K562 (cell line): ENCODE measurements at regions not wholly inside any gene's neighbourhood (a gene's known extent, or its start where the extent isn't known, plus 50 kb on each side); places are given as distances from the start of the nearest gene placed in this dataset.
A peak's percentile ranks its signal among the peaks of the same experiment; 100 is the strongest.

Source experiments
- ATAC-seq: fragments of 200-7000 bp; cut with Tn5 transposase; 3 replicates; pipeline ENCODE4 v1.9.1; 2020; ENCODE audit warnings: moderate library complexity
- BruUV-seq: library from RNA; stranded (reverse); fragments of 400-500 nt; replicated peaks from 2 replicates; lab custom pipeline; 2021; lab: Mats Ljungman, UMichigan
- CTCF ChIA-PET: fragments of 300-600 bp; formaldehyde crosslinking; extraction: SDS; loops from one replicate; lab custom pipeline; 2021; ENCODE audit warnings: low intra/inter-chr PET ratio; lab: Yijun Ruan, JAX
- POLR2A ChIA-PET: fragments of 300-600, 350-650 bp; sonication (Branson Sonifier 250); formaldehyde crosslinking; extraction: SDS; loops from one replicate; lab custom pipeline; 2021; ENCODE audit warnings: antibody characterized with exemption, inconsistent platforms; lab: Yijun Ruan, JAX
- DNase-seq, 4 experiments: peaks; one replicate each; pipeline versions ENCODE4 v3.0.0 to v3.0.0-alpha.2; 2011 to 2018; ENCODE audit warnings: low spot score in 3 of 4, mixed read lengths in 3 of 4; ENCODE audit errors: extremely low read depth in 1 of 4
- FAIRE-seq: peaks from 2 replicates; lab custom pipeline; 2011; peaks lifted over from hg19 to GRCh38; lab: Jason Lieb, UNC
- H2AFZ ChIP-seq: 2 replicates; pipeline ENCODE4 v1.6.0; 2011; ENCODE audit warnings: low read depth, low read length, control low read depth, inconsistent platforms
- H3K27ac ChIP-seq: fragments of 200-600 bp; 3 replicates; pipeline ENCODE4 v1.8.0; 2011; ENCODE audit warnings: low read depth, mild to moderate bottlenecking, control low read depth, inconsistent platforms, low read length, moderate library complexity, mixed read lengths; ENCODE audit errors: extremely low read depth
- H3K27me3 ChIP-seq, 2 experiments: fragments of 300-600 bp in 1 of 2; 2 replicates in 1 of 2; 3 replicates in 1 of 2; pipeline versions ENCODE4 v1.6.0 to v1.8.0; 2011; ENCODE audit warnings: inconsistent platforms in 2 of 2, low read length in 2 of 2, mild to moderate bottlenecking in 1 of 2, mixed read lengths in 1 of 2, moderate library complexity in 1 of 2; ENCODE audit not compliant: control insufficient read depth in 2 of 2, insufficient read depth in 2 of 2
- H3K36me3 ChIP-seq: fragments of 300-600 bp; 3 replicates; pipeline ENCODE4 v1.8.0; 2011; ENCODE audit warnings: mild to moderate bottlenecking, low read length, inconsistent platforms; ENCODE audit not compliant: control insufficient read depth, insufficient read depth
- H3K4me1 ChIP-seq, 2 experiments: fragments of 200-600 bp in 1 of 2; replicated peaks in 1 of 2; 2 replicates in 1 of 2; 3 replicates in 1 of 2; pipeline versions ENCODE4 v1.5.1 to v1.8.0; 2011; ENCODE audit warnings: inconsistent platforms in 2 of 2, low read length in 2 of 2, mild to moderate bottlenecking in 1 of 2, mixed read lengths in 1 of 2, moderate library complexity in 1 of 2; ENCODE audit not compliant: control insufficient read depth in 2 of 2, insufficient read depth in 2 of 2
- H3K4me2 ChIP-seq: 2 replicates; pipeline ENCODE4 v1.6.1; 2011; ENCODE audit warnings: low read length, control low read depth, inconsistent platforms, mixed read lengths; ENCODE audit not compliant: insufficient read depth
- H3K4me3 ChIP-seq: fragments of 200-600 bp; sonication (generic), shearing (Covaris generic); 2 replicates; pipeline ENCODE4 v1.5.1; 2016; ENCODE audit warnings: control low read depth, inconsistent platforms
- H3K79me2 ChIP-seq: fragments of 200-600 bp; 3 replicates; pipeline ENCODE4 v1.8.0; 2011; ENCODE audit warnings: low read length, inconsistent platforms; ENCODE audit not compliant: control insufficient read depth, insufficient read depth
- H3K9ac ChIP-seq, 2 experiments: 2 replicates each; pipeline versions ENCODE4 v1.6.0 to v1.6.1; 2011; ENCODE audit warnings: low read depth in 2 of 2, low read length in 2 of 2, control low read depth in 1 of 2, inconsistent platforms in 1 of 2, mild to moderate bottlenecking in 1 of 2, mixed read lengths in 1 of 2; ENCODE audit not compliant: insufficient read depth in 1 of 2
- H3K9me1 ChIP-seq: one replicate; pipeline ENCODE4 v1.6.0; 2011; ENCODE audit warnings: inconsistent platforms, mild to moderate bottlenecking, low read length, moderate library complexity; ENCODE audit not compliant: control insufficient read depth, insufficient read depth
- H3K9me3 ChIP-seq: replicated peaks from 2 replicates; pipeline ENCODE4 v1.5.1; 2011; ENCODE audit warnings: low read depth, low read length, inconsistent platforms; ENCODE audit not compliant: control insufficient read depth, insufficient read depth
- H4K20me1 ChIP-seq: replicated peaks from 2 replicates; pipeline ENCODE4 v1.6.1; 2011; ENCODE audit warnings: low read length, inconsistent platforms, mixed read lengths; ENCODE audit not compliant: control insufficient read depth, insufficient read depth
- CREM ChIP-seq: IDR thresholded peaks from 2 replicates; pipeline ENCODE4 v1.6.1; 2014; ENCODE audit warnings: antibody characterized with exemption, low read depth
- E2F6 ChIP-seq, 2 experiments: IDR thresholded peaks; 2 replicates each; pipeline ENCODE4 v1.6.1; 2011; ENCODE audit warnings: borderline replicate concordance in 1 of 2, control low read depth in 1 of 2, low read depth in 1 of 2, low read length in 1 of 2, mild to moderate bottlenecking in 1 of 2, mixed read lengths in 1 of 2, moderate library complexity in 1 of 2; ENCODE audit not compliant: insufficient read depth in 1 of 2, insufficient read length in 1 of 2, poor library complexity in 1 of 2, severe bottlenecking in 1 of 2; ENCODE audit errors: extremely low read depth in 1 of 2
- ETV1 ChIP-seq: fragments of 450-650 bp; conservative IDR thresholded peaks from 2 replicates; pipeline ENCODE4 v1.6.1; 2016; ENCODE audit warnings: missing genetic modification characterization, control low read depth, low read depth, missing compliant biosample characterization
- FOXM1 ChIP-seq, 2 experiments: fragments of 450-650 bp in 1 of 2; sonication (generic) in 1 of 2; formaldehyde crosslinking in 1 of 2; IDR thresholded peaks; 2 replicates each; pipeline versions ENCODE4 v1.6.1 to v1.9.0; 2017 to 2022; ENCODE audit warnings: low read depth in 2 of 2, mild to moderate bottlenecking in 2 of 2, missing genetic modification reagents in 1 of 2, moderate library complexity in 1 of 2
- L3MBTL2 ChIP-seq: fragments of 450-650 bp; IDR thresholded peaks from 2 replicates; pipeline ENCODE4 v1.6.1; 2016; ENCODE audit warnings: mild to moderate bottlenecking, moderate library complexity
- MAZ ChIP-seq, 2 experiments: fragments of 450-650 bp in 1 of 2; sonication (generic) in 1 of 2; formaldehyde crosslinking; IDR thresholded peaks in 1 of 2; conservative IDR thresholded peaks in 1 of 2; 2 replicates each; pipeline versions ENCODE4 v1.4.0 to v1.5.0; 2020; ENCODE audit warnings: mild to moderate bottlenecking in 1 of 2, missing genetic modification reagents in 1 of 2
- MYNN ChIP-seq, 2 experiments: sonication (generic); formaldehyde crosslinking in 1 of 2; IDR thresholded peaks; 2 replicates each; pipeline versions ENCODE4 v1.5.0 to v1.6.1; 2016 to 2020; ENCODE audit warnings: antibody characterized with exemption in 1 of 2, missing genetic modification reagents in 1 of 2
- NFATC3 ChIP-seq: fragments of 450-650 bp; IDR thresholded peaks from 2 replicates; pipeline ENCODE4 v1.6.1; 2017; ENCODE audit warnings: mild to moderate bottlenecking
- TAF7 ChIP-seq: fragments of 450-650 bp; IDR thresholded peaks from 2 replicates; pipeline ENCODE4 v1.6.1; 2016; ENCODE audit warnings: missing genetic modification characterization, missing compliant biosample characterization
- XRCC5 ChIP-seq: fragments of 200-400 bp; formaldehyde crosslinking; IDR thresholded peaks from 2 replicates; pipeline ENCODE4 v1.6.1; 2017; ENCODE audit warnings: low read depth, mild to moderate bottlenecking, low read length
- ZNF197 ChIP-seq: fragments of 200-800 bp; sonication (Bioruptor generic); IDR thresholded peaks from 2 replicates; pipeline ENCODE4 v1.6.1; 2016; ENCODE audit warnings: low read depth, missing genetic modification characterization, missing compliant biosample characterization
- ZNF561 ChIP-seq: fragments of 450-650 bp; formaldehyde crosslinking; conservative IDR thresholded peaks from 2 replicates; pipeline ENCODE4 v1.4.0; 2020; ENCODE audit warnings: mild to moderate bottlenecking, moderate library complexity
- WGBS: fragments of 100-300 bp; shearing (Covaris generic); methylation state at CpG from one replicate; pipeline ENCODE4 v1.1.6; 2016; ENCODE audit warnings: low coverage, mixed read lengths; ENCODE audit not compliant: insufficient coverage; ENCODE audit errors: missing lambda C conversion rate; 5-methylcytosine and 5-hydroxymethylcytosine counted together
- in situ Hi-C: fragments of 300-500 bp; cut with MboI; formaldehyde crosslinking; loops from 4 replicates; pipeline ENCODE4 v1.15.0; 2018; ENCODE audit warnings: inconsistent platforms, mixed read lengths
- intact Hi-C: fragments of 100-400 bp; cut with micrococcal nuclease; formaldehyde crosslinking; loops from 2 replicates; pipeline ENCODE4 v1.14.2; 2022

GRCh38 chr6:2375443-2375842 is 130.0 kb upstream of the GMDS start:
- Histone ChIP-seq H3K27ac (no peak overlapping the region), H3K4me3 (no peak overlapping the region), H3K9me3 (no peaks in the 10 kb centered on the region), H3K4me2 (no peak overlapping the region), H3K9ac (no peak overlapping the region), H2AFZ (no peak overlapping the region), H3K79me2 (no peaks in the 10 kb centered on the region), H3K27me3 (peaks cover under 1 to 15% of the 10 kb centered on the region in 2 experiments), H3K36me3 (no peaks in the 10 kb centered on the region), H3K9me1 (no peaks in the 10 kb centered on the region), H3K4me1 (no peaks in the 10 kb centered on the region), H4K20me1 (no peaks in the 10 kb centered on the region)
- intact Hi-C loops: no loop called here
- in situ Hi-C loops: no loop called here
- DNase-seq (no peak), ATAC-seq (no peak), FAIRE-seq (no peak)
- 0 out of 2 replicates have a peak, but pooled peaks have one; percentile 13 for TF ChIP-seq L3MBTL2
- TF ChIP-seq ZNF197 (CRISPR knock-in tag): no peak
- TF ChIP-seq E2F6 (IDR thresholded peaks at IDR 0.05; ENCODE audit: borderline replicate concordance in 1 of 2, extremely low read depth in 1 of 2, insufficient read depth in 1 of 2, insufficient read length in 1 of 2, low read depth in 1 of 2, low read length in 1 of 2, poor library complexity in 1 of 2, severe bottlenecking in 1 of 2): peak in 1 of 2 experiments; percentile 54
- POLR2A ChIA-PET: no interaction called here
- CTCF ChIA-PET: no interaction called here
- no TSS peak for BruUV-seq
- 3% methylated on average over 17 of the region's 17 CpGs for WGBS

- TF ChIP-seq CREM (no peak), FOXM1 (IDR thresholded peaks at IDR 0.05; ENCODE audit: low read depth) (no peak), FOXM1 (CRISPR knock-in tag; IDR thresholded peaks at IDR 0.05; ENCODE audit: low read depth) (no peak), ZNF561 (CRISPR knock-in tag) (no peak), MAZ (CRISPR knock-in tag; conservative IDR thresholded peaks at IDR 0.05 in 1 of 2, IDR thresholded peaks at IDR 0.05 in 1 of 2) (no peak), ETV1 (tag) (no peak), NFATC3 (no peak), MYNN (IDR thresholded peaks at IDR 0.05) (no peak), MYNN (CRISPR knock-in tag; IDR thresholded peaks at IDR 0.05) (no peak), XRCC5 (no peak), TAF7 (tag) (no peak)
- Histone ChIP-seq H3K9me3 (no peaks in the 10 kb centered on the region), H3K27me3 (peaks cover 11 to 27% of the 10 kb centered on the region in 2 experiments; a peak in 3 of 5 replicates), H3K36me3 (no peaks in the 10 kb centered on the region), H3K27ac (no peak overlapping the region), H3K9ac (no peak overlapping the region), H3K4me3 (no peak overlapping the region), H3K4me1 (no peaks in the 10 kb centered on the region), H4K20me1 (peaks cover 3% of the 10 kb centered on the region; the same call in 1 of the 2 replicates), H3K9me1 (no peaks in the 10 kb centered on the region), H3K4me2 (no peak overlapping the region), H3K79me2 (no peaks in the 10 kb centered on the region), H2AFZ (no peak overlapping the region)
- ChIA-PET POLR2A (interaction anchor here (1.0 kb wide), 1 partner anchor 11 kb away, joined by 3 read pairs; no protein-coding TSS in a partner anchor), CTCF (no interaction called here)
- FAIRE-seq (no peak), ATAC-seq (no peak), DNase-seq (no peak)
- in situ Hi-C loops: no loop called here
- intact Hi-C loops: no loop called here
- under 1% methylated on average over 8 of the region's 8 CpGs for WGBS
- BruUV-seq: no TSS peak
Measured at GRCh38 chr6:2369606-2370005, 124.2 kb upstream of the GMDS start.
